Fibroblast of pulmonary artery (primary cell): ENCODE measurements at regions not wholly inside any gene's neighbourhood (a gene's known extent, or its start where the extent isn't known, plus 50 kb on each side); places are given as distances from the start of the nearest gene placed in this dataset.
A peak's percentile ranks its signal among the peaks of the same experiment; 100 is the strongest.

Source experiments
- DNase-seq: peaks from one replicate; pipeline ENCODE4 v3.0.0-alpha.2; 2010; ENCODE audit warnings: low read depth
- H3K4me3 ChIP-seq: replicated peaks from 2 replicates; pipeline ENCODE4 v1.5.1; 2011; ENCODE audit warnings: low read depth, mild to moderate bottlenecking, control low read depth, low read length, moderate library complexity
- CTCF ChIP-seq: IDR thresholded peaks from 2 replicates; pipeline ENCODE4 v1.5.1; 2011; ENCODE audit warnings: mild to moderate bottlenecking, control low read depth, low read length, inconsistent platforms; ENCODE audit errors: missing control alignments

- TF ChIP-seq CTCF, result no peak
- no peak for DNase-seq
- H3K4me3 ChIP-seq, result no peak overlapping the region
These were observed 322.6 kb upstream of the MSX2 start for GRCh38 chr5:174401793-174402192.

GRCh38 chr5:174402222-174402812 lies 322.1 kb upstream of the MSX2 start:
- TF ChIP-seq CTCF, result no peak

GRCh38 chr5:174404848-174405247 lies 319.5 kb upstream of the MSX2 start:
- no peak for TF ChIP-seq CTCF
- DNase-seq, result no peak

More at GRCh38 chr5:174402222-174402812, 322.1 kb upstream of the MSX2 start:
- H3K4me3 ChIP-seq, result no peak overlapping the region
- DNase-seq, result no peak

GRCh38 chr5:174409070-174409469 lies 315.3 kb upstream of the MSX2 start:
- H3K4me3 ChIP-seq, result no peak overlapping the region
- TF ChIP-seq CTCF, result peak; percentile 26
- DNase-seq, result no peak

More at GRCh38 chr5:174404848-174405247, 319.5 kb upstream of the MSX2 start:
- H3K4me3 ChIP-seq, result no peak overlapping the region

- H3K4me3 ChIP-seq, result no peak overlapping the region
- TF ChIP-seq CTCF, result no peak
These were observed 314.4 kb upstream of the MSX2 start for GRCh38 chr5:174409971-174410370.

GRCh38 chr5:174410716-174411478 lies 313.5 kb upstream of the MSX2 start:
- no peak for TF ChIP-seq CTCF
- no peak for DNase-seq

More at GRCh38 chr5:174409971-174410370, 314.4 kb upstream of the MSX2 start:
- DNase-seq, result no peak

More at GRCh38 chr5:174410716-174411478, 313.5 kb upstream of the MSX2 start:
- H3K4me3 ChIP-seq, result no peak overlapping the region
